GM19239 (cell line): ENCODE measurements at regions not wholly inside any gene's neighbourhood (a gene's known extent, or its start where the extent isn't known, plus 50 kb on each side); places are given as distances from the start of the nearest gene placed in this dataset.

ENCODE experiments used
- DNase-seq: peaks from one replicate; pipeline ENCODE4 v3.0.0; 2011; ENCODE audit warnings: low spot score; ENCODE audit not compliant: insufficient read length
- FAIRE-seq: peaks from 2 replicates; lab custom pipeline; 2011; peaks lifted over from hg19 to GRCh38; lab: Jason Lieb, UNC

- DNase-seq (peak; percentile 24), FAIRE-seq (peak; percentile 90)
Measured at GRCh38 chr3:39000008-39000450, 51.7 kb downstream of the SCN11A start.

GRCh38 chr3:38998086-38998485 lies 53.7 kb downstream of the SCN11A start:
- no peak for FAIRE-seq
- no peak for DNase-seq

GRCh38 chr3:38996193-38996592 lies 55.6 kb downstream of the SCN11A start:
- FAIRE-seq (no peak), DNase-seq (no peak)

GRCh38 chr3:38994251-38994650 lies 57.5 kb downstream of the SCN11A start:
- DNase-seq (no peak), FAIRE-seq (no peak)

- FAIRE-seq (no peak), DNase-seq (no peak)
Measured at GRCh38 chr3:38992117-38992760, 59.5 kb downstream of the SCN11A start.

DNA sequence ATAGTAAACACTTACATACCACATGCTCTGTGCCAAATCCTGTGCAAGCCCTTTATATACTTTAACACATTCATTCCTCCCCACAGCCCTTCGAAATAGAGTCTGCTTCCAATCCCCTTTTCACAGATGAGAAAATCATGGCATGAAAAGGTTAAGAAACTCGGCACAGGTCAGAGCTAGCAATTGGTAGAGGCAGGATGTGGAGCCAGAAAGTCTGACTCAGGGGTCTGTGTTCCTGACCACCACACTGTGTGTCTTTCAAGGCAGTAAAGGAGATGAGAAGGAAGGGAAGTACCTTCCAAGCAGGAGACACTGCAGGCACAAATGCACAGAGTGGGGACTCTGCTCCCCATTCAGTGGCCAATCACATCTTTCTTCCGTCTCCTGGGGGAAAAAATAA lies 61.1 kb downstream of the SCN11A start:
- FAIRE-seq (no peak), DNase-seq (no peak)

- DNase-seq (no peak), FAIRE-seq (no peak)
Measured at GRCh38 chr3:38989917-38990510, 61.7 kb downstream of the SCN11A start.

GRCh38 chr3:38988955-38989354 lies 62.8 kb downstream of the SCN11A start:
- no peak for FAIRE-seq
- DNase-seq, result no peak

GRCh38 chr3:38987456-38987855 lies 64.3 kb downstream of the SCN11A start:
- DNase-seq, result no peak
- no peak for FAIRE-seq

- DNase-seq, result no peak
- no peak for FAIRE-seq
Measured at GRCh38 chr3:38986901-38987300, 64.8 kb downstream of the SCN11A start.

GRCh38 chr3:38985981-38986380 lies 65.8 kb downstream of the SCN11A start:
- no peak for FAIRE-seq
- DNase-seq, result no peak

DNA sequence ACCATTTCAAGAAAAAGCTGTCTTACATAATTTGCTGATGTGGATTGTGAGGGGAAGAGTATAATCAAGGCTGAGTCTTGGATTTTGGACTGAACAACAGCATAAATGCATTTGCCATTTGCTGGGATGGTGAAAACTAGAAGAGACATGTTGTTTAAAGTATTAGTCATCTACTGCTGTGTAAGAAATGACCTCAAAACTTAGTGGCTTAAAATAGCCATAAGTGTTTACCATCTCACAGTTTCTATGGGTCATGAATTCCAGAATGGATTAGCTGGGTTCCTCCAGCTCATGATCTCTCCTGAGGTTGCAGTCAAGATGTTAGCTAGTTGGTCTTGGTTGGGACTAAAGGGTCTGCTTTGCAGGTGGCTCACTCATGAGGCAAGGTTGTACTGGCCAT lies 66.2 kb downstream of the SCN11A start:
- FAIRE-seq (no peak), DNase-seq (no peak)

DNA sequence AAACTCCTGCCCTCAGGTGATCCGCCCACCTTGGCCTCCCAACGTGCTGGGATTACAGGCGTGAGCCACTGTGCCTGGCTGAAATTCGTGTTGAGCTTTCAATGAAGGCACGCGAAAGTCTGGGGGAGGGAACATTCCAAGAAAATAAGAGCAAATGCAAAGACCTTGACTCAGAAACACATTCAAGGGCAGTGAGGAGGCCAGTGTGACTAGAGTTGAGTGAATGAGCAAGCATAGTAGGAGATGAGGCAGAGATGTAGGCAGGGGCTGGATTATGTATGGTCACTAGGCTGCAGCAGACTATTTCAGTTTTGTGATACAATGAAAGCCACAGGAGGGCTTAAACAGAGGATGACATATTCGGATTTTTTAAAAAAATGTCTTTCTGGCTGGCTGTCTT lies 67.0 kb downstream of the SCN11A start:
- FAIRE-seq, result no peak
- DNase-seq, result no peak

DNA sequence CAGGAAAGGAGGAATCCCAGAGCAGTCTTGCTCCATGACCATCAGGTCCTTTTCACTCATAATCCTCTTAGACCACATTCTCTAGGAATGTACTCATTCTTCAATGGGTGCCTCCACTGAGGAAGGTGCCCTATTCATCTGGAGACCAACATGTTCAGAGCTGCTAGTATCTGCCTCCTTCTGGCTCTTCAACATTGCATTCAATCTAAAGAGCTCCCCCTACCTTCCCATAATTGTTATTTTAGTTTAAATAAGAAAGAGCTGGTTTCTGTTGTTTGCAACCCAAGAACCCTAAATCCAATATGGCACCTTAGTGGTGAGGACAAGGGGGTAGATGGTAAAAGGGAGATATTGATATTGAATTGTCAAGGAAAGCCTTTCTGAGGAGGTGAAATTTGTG lies 67.6 kb downstream of the SCN11A start:
- FAIRE-seq (no peak), DNase-seq (no peak)

DNA sequence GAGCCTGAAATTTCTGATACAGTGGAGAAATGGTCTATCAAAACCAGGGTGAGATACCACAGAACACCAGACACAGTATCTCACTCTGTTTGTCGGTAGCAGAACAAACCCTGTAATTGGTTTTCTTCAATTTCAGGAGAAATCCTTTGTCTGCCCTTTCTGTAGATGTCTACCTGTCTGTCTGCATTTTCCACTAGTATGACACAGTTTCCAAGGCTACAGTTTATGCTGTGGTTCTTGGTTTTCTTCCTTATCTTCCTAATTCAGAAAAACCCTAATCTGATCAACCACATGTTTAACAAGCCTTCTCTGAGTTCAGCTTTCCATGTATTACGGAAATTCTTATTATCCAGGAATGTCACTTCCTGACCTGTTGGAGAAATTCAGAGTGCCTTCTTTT lies 70.8 kb downstream of the SCN11A start:
- FAIRE-seq (no peak), DNase-seq (no peak)

GRCh38 chr3:38978729-38979128 lies 73.0 kb downstream of the SCN11A start:
- no peak for DNase-seq

DNA sequence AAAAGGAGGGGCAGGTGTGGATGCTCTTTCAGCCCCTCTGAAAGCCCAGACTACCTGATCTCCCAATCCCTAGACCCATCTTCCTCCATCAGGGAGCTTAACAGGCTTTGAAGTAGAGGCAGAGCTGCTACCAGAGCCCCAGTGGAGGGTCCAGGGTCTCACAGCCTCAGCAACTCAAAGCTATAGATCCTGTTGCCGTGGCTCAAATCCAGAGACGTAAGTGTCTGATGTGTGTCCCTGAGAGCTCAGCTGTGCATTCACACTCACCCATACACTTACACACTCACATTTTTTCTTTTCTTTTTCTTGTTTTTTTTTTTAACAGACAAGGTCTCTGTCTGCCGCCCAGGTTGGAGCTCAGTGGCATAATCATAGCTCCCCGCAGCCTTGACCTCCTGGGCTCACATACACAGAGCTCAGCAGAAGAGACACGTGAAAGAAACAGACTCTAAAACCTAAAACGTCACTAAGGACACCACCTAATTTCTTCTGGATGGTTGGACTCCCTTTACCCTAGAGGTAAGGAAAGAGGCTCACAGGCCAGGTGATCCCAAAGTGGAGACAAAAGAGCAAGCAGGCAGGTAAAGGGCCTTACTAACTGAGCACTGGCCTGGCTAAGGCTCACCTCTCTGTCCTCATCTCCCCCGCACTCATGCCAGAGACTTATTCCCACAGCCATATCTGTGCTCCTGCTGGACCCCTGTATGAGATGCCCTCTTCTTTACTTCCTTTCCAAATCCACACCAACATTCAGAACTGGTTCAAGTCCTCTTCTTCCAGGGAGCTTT lies 80.7 kb downstream of the SCN11A start:
- no peak for DNase-seq
- no peak for FAIRE-seq

More at GRCh38 chr3:38978729-38979128, 73.0 kb downstream of the SCN11A start:
- no peak for FAIRE-seq

DNA sequence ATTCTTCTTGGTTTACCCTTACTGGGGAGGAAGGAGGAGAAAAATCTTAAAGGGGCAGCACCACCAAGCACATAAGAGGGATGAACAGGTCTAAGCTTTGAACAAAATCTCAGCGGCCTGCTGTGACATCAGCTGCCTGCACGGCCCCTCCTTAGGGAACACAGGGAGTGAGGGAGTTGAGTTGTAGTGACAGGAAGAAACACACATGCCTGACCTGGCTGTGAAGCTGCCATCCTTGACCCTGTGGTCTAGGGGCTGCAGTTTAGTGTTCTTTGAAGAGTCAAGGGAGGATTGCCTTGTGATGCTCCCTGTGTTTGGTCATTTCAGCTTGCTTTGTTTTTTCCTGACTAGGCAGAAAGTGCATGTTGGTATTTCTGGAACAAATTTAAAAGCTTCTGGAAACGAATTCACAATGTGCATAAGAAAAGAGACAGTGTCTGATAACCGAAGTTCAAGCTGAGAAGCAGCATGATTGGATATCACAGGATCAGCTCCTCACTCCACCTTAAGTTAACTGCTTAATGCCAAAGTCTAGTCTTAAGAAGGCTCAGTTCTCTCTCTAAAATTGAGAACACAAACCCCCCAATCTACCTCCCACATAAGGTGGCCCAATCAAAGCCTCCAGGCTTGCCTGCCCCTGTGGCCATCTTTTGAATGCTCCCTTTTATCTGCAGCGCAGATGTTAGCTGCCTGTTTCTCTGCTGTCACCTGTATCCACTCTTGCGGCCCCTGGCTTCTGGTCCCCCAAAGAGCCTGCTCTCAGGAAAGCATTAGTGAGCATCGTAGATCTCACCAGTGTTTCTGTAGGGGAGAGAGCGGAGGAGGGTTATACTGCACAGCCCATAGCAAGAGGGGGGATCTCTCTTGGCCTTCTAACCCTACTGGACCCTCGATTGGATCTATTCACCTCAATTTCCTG lies 82.2 kb downstream of the SCN11A start:
- DNase-seq, result no peak
- FAIRE-seq, result no peak

GRCh38 chr3:38968891-38969290 lies 82.9 kb downstream of the SCN11A start:
- FAIRE-seq, result no peak
- DNase-seq, result no peak

- no peak for DNase-seq
- FAIRE-seq, result no peak
Measured at GRCh38 chr3:38968403-38968802, 83.3 kb downstream of the SCN11A start.

- DNase-seq (no peak), FAIRE-seq (no peak)
Measured at GRCh38 chr3:38967693-38967989, 84.1 kb downstream of the SCN11A start.
